Putamen (tissue), 1 donor: ENCODE measurements at regions not wholly inside any gene's neighbourhood (a gene's known extent, or its start where the extent isn't known, plus 50 kb on each side); places are given as distances from the start of the nearest gene placed in this dataset.

Experiments used
- DNase-seq: peaks from one replicate; pipeline ENCODE4 v3.0.0-alpha.2; 2016; ENCODE audit warnings: low spot score

DNA sequence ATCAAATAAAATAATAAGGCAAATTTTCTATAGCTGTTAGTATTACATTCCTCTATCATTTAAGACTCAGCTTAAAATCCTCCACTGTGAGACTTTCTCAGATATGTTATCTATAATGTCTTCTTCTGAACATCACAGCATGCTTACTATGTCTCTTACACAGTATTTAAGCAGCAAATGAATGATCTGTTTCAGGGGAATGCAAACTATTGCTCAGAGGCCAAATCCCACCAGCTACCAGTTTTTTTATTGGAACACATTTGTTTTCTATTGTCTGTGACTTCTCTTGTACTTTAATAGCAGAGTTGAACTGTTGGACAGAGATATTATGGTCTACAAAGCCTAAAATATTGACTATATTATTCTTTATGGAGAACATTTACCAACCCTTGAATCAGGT lies 59.6 kb downstream of the C3orf38 start:
- DNase-seq: no peak

DNA sequence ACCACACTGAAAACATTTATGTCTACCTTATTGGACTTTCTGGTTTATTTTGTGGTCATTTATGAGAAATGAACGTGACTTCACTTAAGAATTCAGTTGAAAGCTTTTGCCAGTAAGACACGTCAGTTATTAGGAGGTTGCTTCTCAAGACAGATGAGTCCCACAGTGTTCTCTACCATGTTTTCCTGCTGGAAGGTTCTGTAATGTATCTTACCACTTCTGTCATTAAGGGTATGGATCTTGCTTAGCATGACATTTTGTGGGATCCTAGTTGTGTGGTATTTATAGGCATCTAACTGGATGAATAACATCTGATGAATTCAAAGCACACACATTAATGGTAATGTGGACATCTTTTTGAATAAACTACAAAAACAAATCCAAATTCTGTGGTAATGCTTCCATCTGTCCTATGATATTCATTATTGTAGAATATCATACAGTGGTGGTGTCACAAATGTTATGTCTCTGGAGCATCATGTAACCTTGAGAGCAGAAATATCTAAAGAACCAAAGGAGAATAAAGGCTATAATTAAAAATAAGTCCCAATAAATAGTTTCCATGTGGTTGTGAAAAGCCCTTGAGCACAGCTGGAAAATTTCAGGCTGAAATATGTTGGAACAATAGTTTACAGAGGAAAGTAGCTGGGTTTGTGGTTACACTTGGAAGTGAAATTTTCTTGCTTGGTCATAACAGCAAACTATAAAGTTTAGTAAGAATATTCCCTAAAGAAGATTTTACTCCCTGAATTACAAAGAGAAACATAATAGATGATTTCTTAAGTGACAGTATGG lies 61.5 kb downstream of the C3orf38 start:
- no peak for DNase-seq

DNA sequence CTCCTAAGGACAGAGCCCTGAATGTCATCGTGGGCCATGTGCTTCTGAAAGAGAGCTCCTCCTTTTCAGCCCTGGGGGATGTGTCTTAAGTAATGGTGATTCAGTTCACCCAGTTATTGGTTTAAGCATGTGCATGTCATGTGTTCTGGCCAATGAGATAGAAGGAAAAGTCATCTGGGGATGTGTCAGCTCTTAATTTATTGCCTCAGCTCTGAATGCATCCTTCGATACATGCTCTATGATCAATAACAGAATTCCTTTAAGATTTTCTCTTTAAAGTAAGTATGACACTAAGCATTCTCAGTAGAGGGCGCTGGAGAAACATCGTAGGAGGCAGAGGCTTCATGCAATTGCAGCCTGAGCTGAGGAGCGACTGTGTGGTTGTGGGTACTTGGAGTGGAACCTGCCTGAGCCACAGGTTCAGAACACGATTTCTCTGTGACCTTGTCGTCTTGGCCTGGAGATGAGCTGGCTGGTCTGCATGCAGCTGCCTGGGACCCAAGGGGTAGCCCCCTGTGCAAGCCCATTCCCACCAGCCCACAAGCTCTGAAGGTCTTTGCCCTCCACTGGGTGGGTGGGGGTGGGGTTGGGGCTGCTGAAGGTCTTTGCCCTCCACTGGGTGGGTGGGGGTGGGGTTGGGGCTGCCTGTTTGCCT lies 69.5 kb downstream of the C3orf38 start:
- peak; percentile 50 for DNase-seq

DNA sequence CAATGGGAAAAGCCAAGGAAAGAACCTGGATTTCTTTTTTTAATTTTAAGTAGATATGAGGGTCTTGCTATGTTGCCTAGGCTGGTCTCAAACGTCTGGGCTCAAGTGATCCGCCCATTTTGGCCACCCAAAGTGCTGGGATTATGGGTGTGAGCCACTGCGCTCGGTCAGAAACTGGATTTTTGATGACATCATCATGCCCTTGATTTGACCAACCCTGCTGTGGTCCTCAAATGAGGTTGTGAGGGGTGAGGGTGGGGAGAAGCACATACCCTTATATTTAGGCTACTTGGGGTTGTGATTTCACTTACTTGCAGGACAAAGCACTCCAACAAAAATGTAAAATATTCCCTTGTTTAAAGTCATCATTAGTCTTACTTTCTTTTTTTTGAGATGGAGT lies 70.4 kb downstream of the C3orf38 start:
- no peak for DNase-seq

DNA sequence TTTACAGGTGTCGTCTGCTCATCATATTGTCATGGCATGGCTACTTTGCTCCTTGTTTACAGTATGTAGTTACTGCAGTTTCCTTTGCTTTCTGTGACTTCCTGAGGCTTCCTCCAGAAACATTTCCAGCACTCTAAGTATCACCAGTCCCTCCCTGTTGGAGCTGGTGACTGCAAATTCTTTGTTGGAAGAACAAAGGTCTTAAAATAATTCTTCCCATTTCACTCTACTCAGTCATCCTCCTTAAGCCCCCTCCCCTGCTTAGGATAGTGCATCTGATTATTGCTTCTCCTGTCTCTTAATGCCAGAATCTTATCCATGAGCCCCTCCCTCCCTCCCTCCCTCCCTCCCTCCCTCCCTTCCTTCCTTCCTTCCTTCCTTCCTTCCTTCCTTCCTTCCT lies 72.0 kb downstream of the C3orf38 start:
- DNase-seq: no peak

DNA sequence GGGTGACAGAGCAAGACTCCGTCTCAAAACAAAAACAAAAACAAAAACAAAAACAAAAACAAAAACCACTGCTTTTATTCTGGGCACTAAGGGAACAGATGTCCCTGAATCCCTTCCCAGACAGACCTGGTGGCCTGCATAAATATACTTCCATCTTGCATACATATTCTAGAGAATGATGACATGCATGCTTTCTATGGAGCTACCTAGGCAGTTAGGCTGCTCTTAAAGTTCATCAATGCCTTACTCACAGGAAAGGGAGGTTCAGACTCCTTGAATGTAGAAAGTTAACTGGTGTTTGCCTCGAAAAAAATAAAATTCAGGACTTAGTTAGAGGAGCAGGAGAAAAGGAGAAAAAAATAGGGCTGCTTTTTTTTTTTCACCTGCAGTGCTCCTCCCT lies 72.6 kb downstream of the C3orf38 start:
- no peak for DNase-seq

DNA sequence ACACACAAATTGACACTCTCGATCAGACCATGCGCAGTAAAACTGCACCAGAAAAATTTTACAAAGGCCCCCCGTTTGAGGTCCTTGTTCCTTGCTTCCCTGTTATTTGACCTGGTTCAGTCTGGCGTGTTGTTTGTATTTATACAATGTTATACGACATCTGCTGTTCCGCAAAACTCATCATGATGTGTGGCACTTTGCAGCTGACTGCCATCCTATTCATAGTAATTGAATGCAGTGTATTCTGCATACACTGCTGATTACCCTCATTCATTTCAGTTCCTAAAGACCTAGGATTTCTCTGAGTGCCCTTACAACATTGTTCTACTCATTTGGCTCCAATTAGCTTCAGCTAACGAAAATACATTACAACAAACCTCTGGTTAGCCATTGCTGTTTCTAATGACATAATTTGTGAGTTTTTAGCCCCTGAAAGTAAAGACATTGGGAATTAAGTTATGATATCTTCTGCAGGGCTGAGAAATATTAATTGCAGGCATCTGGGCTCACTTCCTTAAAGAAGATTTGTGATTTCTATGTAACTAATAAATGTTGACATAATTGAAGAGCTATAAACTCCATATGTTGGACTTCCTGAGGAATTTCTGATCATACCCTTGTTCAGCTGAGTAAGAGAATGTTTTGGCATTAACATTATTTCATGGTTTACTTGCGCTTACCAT lies 75.7 kb downstream of the C3orf38 start:
- no peak for DNase-seq

DNA sequence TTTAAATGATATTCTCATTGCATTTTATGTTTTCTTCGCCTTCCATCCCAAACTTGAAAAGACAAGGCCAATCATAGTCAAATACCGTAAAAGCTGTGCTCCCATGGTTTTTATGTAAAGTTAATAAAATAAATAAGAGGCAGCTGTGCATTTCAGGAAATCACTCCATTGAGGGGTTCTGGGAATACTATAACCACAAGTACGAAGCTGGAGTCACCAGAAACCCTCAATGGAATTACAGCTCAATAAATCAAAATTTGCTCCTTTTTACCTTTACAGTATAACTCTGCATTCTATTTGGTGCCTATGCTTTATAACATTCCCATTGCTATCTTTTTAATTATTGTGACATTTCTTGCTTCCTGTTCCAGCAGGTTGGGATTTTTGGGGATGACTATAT lies 77.2 kb downstream of the C3orf38 start:
- DNase-seq: no peak

DNA sequence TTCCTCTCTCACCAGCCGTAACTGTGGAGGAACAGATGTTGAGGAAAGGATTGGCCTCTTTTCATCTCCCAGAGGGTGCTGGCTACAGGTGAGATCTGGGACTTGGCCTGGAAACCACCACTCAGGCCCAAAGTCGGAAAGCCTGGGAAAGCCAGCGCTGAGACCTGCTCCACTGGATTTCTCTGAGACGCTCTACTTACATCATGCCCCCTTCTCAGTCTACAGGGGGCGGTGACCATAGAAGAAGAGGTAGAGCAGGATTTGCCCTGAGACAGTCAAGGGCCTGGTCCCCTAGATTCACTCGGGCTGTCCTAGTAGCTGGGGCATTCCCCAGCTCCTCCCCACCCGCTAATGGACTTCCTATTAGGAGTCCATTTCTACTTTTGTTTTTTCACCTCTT lies 80.9 kb downstream of the C3orf38 start:
- no peak for DNase-seq

DNA sequence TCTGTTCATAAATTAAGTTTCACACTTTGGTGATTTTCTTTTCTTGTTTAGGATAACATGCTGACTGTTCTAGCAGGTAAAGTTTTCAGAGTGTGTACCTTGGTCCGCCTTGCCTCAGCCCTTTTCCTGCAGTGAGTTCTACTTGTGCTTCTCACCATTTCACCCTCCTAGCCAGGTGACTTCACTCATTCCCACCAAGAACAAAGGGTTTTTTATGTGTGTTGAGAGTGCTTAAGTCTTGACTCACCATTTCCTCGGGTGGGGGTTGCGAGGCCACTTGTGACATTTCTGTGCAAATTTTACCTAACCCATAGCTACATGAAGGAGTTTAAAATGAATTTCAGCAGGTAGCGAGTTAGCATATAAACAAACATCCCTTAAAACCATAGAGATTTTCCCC lies 81.4 kb downstream of the C3orf38 start:
- DNase-seq: no peak

DNA sequence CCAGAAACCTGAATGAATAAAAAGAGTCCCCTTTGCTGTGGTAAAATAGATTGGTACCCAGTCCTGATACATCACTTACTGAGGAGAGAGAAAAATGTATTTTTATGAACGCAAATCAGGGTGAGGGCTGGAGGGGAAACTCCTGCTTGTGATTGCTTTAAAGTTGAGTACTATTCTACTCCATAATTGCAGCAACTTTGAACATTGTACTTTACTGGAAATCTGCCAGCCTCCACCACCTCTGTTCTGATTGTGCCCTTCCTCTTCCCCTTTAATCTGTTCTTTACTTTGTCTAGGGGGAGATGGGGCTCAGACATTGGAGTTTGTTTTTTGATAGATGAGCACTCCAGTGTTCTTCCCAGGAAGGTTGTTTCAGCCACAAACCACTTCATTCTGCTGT lies 81.9 kb downstream of the C3orf38 start:
- no peak for DNase-seq

DNA sequence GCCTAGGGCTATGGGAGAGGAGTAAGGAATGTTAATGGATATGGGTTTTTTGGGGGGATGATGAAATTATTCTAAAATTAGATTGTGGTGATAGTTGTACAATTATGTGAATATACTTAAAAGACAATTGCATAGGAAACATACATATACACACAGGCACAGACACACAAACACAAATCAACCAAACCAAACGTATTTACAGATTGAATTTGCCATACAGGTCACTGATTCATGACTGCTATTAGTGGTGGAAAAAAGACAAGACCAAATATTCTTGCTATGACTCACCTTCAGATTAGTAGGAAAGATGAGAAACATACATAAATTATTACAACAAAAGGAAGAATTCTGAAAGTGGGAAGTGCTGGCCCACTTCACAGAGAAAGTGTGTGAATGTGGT lies 85.3 kb downstream of the C3orf38 start:
- no peak for DNase-seq

DNA sequence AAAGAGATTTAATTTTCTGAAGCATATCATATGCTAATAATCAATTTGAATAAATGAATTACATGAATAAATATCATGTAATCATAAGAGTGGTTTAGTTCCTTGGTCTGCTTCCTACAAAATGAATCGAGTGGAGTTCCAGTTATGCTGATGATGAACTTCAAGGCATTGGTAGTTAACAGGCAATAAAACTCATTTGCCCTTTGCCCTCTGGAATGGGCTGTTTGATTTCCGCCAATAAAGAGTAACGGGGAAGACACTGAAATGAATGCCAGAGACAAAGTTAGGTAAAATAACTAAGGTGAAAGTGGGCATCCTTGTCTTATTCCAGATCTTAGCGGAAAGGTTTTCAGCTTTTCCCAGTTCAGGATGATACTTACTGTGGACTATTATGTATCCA lies 90.1 kb downstream of the C3orf38 start:
- DNase-seq: no peak

DNA sequence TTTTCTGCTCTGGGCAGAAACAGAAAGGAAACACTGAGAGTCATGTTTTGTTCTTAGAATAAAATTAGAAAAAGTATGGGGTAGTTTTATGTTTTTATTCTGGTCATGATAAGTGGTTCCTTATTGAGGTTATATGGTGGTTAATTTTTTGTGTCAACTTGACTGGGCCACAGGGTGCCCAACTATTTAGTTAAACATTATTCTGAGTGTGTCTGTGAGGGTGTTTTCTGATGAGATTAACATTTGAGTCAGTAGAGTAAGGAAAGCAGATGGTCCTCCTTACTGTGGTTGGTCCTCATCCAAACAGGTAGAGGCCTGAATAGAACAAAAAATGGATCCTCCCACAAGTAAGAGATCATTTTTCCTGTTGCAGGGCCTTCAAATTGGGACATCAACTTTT lies 98.9 kb downstream of the C3orf38 start:
- no peak for DNase-seq

DNA sequence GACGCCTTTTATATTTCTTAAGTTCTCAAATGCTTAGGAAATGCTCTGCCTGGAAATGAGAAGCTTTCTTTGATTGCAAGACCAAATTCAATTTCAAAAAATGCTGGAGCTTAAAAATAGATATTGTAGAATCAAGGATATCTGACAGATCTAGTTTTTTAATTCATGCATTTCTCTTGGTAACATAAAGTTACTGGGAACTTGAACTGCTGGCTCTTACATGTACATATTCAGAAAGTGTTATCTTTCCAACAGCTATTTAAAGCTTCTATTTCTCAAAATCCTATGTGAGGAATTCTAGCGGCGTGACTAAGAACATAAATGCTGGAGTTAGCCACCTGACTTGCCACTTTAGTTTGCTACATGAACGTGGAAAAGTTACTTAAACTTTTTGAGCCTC lies 109.3 kb downstream of the C3orf38 start:
- no peak for DNase-seq

DNA sequence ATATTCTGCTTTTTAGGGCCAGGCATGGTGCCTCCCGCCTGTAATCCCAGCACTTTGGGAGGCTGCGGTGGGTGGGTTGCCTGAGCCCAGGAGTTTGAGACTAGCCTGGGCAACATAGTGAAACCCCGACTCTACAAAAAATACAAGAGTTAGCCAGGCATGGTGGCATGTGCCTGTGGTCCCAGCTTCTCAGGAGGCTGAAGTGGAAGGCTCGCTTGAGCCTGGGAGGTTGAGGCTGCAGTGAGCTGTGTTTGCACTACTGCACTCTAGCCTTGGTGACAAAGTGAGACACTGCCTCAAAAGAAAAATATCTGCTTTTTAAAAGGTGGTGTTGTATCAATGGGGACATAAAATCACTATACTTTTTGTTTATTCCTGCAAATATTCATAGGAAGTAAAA lies 112.8 kb downstream of the C3orf38 start:
- no peak for DNase-seq

DNA sequence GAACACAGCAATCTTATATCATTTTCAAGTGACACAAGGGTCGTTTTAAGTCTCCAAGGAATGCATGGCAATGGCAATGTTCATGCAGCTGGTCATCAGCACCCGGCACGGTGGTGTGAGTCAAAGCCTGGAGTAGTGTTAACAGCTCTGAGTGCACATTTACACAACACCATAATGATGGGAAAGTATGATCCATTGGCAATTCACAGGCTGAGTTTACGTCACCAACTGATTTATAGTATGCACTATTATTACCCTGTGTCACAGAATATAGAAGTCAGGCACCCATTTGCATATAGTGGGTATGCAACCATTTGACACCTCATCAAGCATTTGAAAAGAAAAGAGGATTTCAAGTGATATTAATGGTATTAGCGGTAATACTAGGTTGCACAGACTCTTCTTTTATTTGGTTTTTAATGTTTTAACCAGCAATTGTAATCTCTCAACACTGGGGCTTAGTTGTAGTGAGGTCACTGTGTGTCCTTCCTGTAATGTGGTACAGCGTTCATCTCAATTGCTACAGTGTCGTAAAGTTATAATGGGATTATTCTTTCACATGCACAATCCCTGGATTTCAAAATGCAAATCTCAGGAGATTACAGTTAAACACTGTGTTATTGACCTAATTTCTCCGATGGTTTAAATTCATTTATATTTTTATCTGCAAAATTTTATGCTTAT lies 113.8 kb downstream of the C3orf38 start:
- DNase-seq: no peak

DNA sequence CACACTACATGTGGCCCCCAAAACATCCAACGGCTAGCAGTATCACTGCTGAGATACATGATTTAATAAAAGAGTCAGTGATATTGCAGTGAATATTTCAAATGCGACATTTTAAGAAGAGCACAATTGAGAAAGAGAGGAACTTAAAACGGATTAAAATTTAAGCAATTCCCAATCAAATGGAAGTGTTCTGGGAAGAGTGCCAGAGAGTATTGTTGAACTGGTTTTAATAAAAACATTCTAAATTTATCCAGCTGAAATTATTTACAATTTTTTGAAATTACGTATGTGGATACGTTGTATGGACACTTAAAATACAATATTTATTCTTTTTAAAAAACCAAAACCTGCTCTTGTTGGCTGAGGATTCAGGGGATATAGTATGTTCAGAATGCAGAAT lies 117.7 kb downstream of the C3orf38 start:
- DNase-seq: no peak

DNA sequence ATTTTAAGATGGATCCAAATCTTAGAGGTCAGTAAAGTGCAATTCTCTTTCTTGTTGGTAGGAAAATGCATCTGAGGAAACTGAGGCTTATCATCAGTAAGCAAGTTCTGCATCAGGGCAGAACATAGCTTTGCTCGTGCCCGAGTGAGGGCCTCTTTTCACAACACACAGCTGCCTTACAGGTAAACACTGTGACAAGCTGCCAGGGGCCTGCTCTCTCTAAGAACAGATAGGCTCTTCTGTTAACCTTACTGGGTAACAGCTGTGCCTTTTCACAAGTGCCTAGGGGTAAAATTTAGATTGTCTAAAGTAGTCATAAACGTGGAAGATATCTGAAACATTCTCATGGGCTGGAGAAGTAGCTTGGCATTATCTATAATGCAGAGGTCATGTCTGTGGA lies 118.1 kb downstream of the C3orf38 start:
- no peak for DNase-seq

DNA sequence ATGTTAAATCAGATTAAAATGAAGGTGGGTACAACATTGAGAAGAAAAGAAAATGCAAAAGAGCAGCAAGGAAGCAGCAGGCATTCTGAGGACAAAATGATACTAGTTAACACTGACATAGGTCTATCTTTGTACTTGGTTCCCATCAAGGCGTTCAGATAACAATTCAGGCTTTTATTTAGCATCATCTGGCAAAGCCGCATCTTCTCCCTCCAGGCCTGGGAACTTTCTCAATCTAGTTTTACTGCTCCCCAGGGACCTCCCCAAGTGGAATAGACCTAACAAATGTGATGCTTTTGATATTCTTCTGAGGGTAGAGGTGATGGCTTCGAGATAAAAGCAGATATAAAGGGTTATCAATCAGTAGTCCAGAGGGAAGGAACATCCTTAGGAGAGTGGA lies 130.6 kb downstream of the C3orf38 start:
- DNase-seq: no peak

DNA sequence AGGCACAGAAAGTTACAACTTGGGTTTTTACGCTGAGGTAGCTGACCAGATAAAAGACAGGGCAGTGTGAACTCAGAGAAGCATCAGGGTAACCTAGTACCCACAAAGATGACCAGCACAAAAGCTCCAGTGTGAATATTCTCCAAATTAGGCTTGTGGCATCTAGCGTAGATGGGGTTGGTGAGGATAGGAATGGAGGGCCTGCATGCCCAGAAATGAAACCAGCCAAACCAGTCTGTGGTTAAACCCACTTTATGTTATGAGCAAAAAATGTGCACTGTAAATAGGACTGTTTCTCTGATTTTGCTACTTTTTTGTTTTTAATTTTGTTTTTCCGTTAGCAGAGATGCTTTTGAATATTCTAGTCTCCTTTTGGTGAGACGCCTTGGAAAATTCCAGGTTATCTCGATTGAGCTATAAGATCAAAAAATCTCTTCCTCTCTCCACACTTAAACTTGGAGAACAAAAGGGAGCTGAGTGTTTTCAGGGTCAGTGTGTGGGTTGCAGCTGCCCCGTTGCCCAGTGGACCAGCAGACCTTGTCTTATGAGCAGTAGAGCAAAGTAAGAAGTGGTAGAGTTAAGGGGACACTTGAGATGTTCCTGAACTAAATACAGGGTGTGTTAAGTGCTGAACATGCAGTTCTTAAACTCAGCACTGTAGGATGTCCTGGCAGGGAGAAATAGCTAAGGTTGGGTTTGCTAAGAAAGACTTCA lies 132.9 kb downstream of the C3orf38 start:
- no peak for DNase-seq

DNA sequence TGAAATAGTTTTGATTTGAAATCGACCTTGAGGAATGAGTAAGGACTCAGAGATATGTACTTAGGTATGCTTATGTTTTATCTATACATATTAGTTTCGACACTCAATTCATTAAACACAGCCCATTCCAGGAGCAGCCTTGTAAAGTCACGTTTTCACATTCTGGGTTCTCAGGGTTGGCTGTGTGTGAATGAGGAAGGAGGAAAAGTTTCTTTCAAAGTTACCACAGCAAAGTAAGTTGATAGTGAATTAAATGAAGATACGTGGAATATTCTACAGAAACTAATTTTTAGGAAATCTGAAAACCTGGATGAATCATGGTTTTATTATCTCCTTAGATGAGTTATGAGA lies 133.5 kb downstream of the C3orf38 start:
- no peak for DNase-seq
